ENCODE measurements at regions not wholly inside any gene's neighbourhood (a gene's known extent, or its start where the extent isn't known, plus 50 kb on each side); places are given as distances from the start of the nearest gene placed in this dataset.
"Not testable (repeated sequence)": the region's sequence is repeated elsewhere in the genome, so short reads cannot be mapped to it uniquely, and the experiment has no call there.

GRCh38 chr17:5913641-5914040 lies 156.5 kb upstream of the WSCD1 start:
- DNase-seq: no peak

- DNase-seq: no peak
Measured at GRCh38 chr17:5915337-5915736, 154.8 kb upstream of the WSCD1 start.

GRCh38 chr17:5919089-5919488 lies 151.1 kb upstream of the WSCD1 start:
- DNase-seq: no peak

- DNase-seq: no peak
Measured at GRCh38 chr17:5921512-5922282, 148.5 kb upstream of the WSCD1 start.

- no peak for DNase-seq
Measured at GRCh38 chr17:5922476-5922875, 147.7 kb upstream of the WSCD1 start.

- DNase-seq: no peak
Measured at GRCh38 chr17:5929721-5930120, 140.5 kb upstream of the WSCD1 start.

- not testable (repeated sequence) for DNase-seq
Measured at GRCh38 chr17:5930555-5930954, 139.6 kb upstream of the WSCD1 start.

GRCh38 chr17:5931616-5932015 lies 138.6 kb upstream of the WSCD1 start:
- DNase-seq: no peak

GRCh38 chr17:5933430-5933829 lies 136.7 kb upstream of the WSCD1 start:
- DNase-seq: no peak

- no peak for DNase-seq
Measured at GRCh38 chr17:5941258-5941657, 128.9 kb upstream of the WSCD1 start.

- no peak for DNase-seq
Measured at GRCh38 chr17:5942687-5943086, 127.5 kb upstream of the WSCD1 start.

- DNase-seq: no peak
Measured at GRCh38 chr17:5943232-5943631, 126.9 kb upstream of the WSCD1 start.

GRCh38 chr17:5943982-5944381 lies 126.2 kb upstream of the WSCD1 start:
- no peak for DNase-seq

GRCh38 chr17:5947701-5948180 lies 122.4 kb upstream of the WSCD1 start:
- DNase-seq: no peak

GRCh38 chr17:5948811-5949210 lies 121.4 kb upstream of the WSCD1 start:
- no peak for DNase-seq

GRCh38 chr17:5950878-5951277 lies 119.3 kb upstream of the WSCD1 start:
- no peak for DNase-seq

- no peak for DNase-seq
Measured at GRCh38 chr17:5951912-5952311, 118.3 kb upstream of the WSCD1 start.

- no peak for DNase-seq
Measured at GRCh38 chr17:5952518-5952917, 117.7 kb upstream of the WSCD1 start.

GRCh38 chr17:5955764-5956163 lies 114.4 kb upstream of the WSCD1 start:
- DNase-seq: no peak

GRCh38 chr17:5958850-5959249 lies 111.3 kb upstream of the WSCD1 start:
- DNase-seq: no peak

- no peak for DNase-seq
Measured at GRCh38 chr17:5962371-5962770, 107.8 kb upstream of the WSCD1 start.

- DNase-seq: no peak
Measured at GRCh38 chr17:5971969-5972368, 98.2 kb upstream of the WSCD1 start.

GRCh38 chr17:5973410-5973809 lies 96.8 kb upstream of the WSCD1 start:
- no peak for DNase-seq

- no peak for DNase-seq
Measured at GRCh38 chr17:5975661-5976060, 94.5 kb upstream of the WSCD1 start.

- DNase-seq: no peak
Measured at GRCh38 chr17:5976251-5976650, 93.9 kb upstream of the WSCD1 start.

Data from stimulated activated CD4-positive, alpha-beta T cell treated with anti-CD3 and anti-CD28 coated beads, Interleukin-15, amount 100 ng/mL, for 24 hours (primary cell).